OCI-LY7 (cell line): ENCODE measurements at regions not wholly inside any gene's neighbourhood (a gene's known extent, or its start where the extent isn't known, plus 50 kb on each side); places are given as distances from the start of the nearest gene placed in this dataset.
"Not testable (repeated sequence)": the region's sequence is repeated elsewhere in the genome, so short reads cannot be mapped to it uniquely, and the experiment has no call there.

Source experiments
- BruUV-seq: library from RNA; stranded (reverse); fragments of 400-500 nt; replicated peaks from 2 replicates; lab custom pipeline; 2021; lab: Mats Ljungman, UMichigan
- CTCF ChIA-PET: fragments of 300-600 bp; sonication (Branson Sonifier 250); formaldehyde crosslinking; loops from one replicate; lab custom pipeline; 2022; ENCODE audit warnings: antibody characterized with exemption; ENCODE audit not compliant: unreplicated experiment; lab: Charles Lee
- POLR2A ChIA-PET: fragments of 300-600 bp; sonication (Branson Sonifier 250); formaldehyde crosslinking; loops from one replicate; lab custom pipeline; 2022; ENCODE audit warnings: antibody characterized with exemption; lab: Charles Lee
- DNase-seq: peaks from one replicate; pipeline ENCODE4 v3.0.0-alpha.2; 2015; ENCODE audit warnings: low spot score
- H2AFZ ChIP-seq: fragments of 200-600 bp; sonication (generic), shearing (Covaris generic); 2 replicates; pipeline ENCODE4 v1.6.1; 2014; ENCODE audit warnings: mild to moderate bottlenecking, antibody characterized with exemption, low read length, moderate library complexity
- H3K27ac ChIP-seq: fragments of 200-600 bp; sonication (generic); 2 replicates; pipeline ENCODE4 v1.5.1; 2014; ENCODE audit warnings: mixed run types, low read depth, mild to moderate bottlenecking, moderate library complexity, low read length, inconsistent platforms; ENCODE audit not compliant: poor library complexity, severe bottlenecking
- H3K36me3 ChIP-seq: fragments of 200-600 bp; sonication (generic); 2 replicates; pipeline ENCODE4 v1.6.1; 2014; ENCODE audit warnings: mild to moderate bottlenecking, antibody characterized with exemption, low read length, moderate library complexity, mixed read lengths; ENCODE audit not compliant: insufficient read depth
- H3K4me1 ChIP-seq: fragments of 200-600 bp; sonication (generic); 2 replicates; pipeline ENCODE4 v1.5.1; 2014; ENCODE audit warnings: mild to moderate bottlenecking, low read length; ENCODE audit not compliant: insufficient read depth, poor library complexity, severe bottlenecking
- H3K4me2 ChIP-seq: fragments of 200-600 bp; sonication (generic); 2 replicates; pipeline ENCODE4 v1.6.1; 2014; ENCODE audit warnings: mild to moderate bottlenecking, low read length
- H3K4me3 ChIP-seq: fragments of 200-600 bp; sonication (generic); 2 replicates; pipeline ENCODE4 v1.5.1; 2014; ENCODE audit warnings: mild to moderate bottlenecking, low read depth, low read length; ENCODE audit not compliant: poor library complexity, severe bottlenecking
- H3K79me2 ChIP-seq: fragments of 200-600 bp; sonication (generic); 2 replicates; pipeline ENCODE4 v1.6.1; 2016; ENCODE audit warnings: low read depth, mild to moderate bottlenecking, low read length, moderate library complexity, mixed read lengths; ENCODE audit not compliant: insufficient read depth
- H3K9me2 ChIP-seq: fragments of 200-600 bp; sonication (generic); 2 replicates; pipeline ENCODE4 v1.6.1; 2016; ENCODE audit warnings: mild to moderate bottlenecking, low read length, mixed read lengths; ENCODE audit not compliant: insufficient read depth
- H3K9me3 ChIP-seq: fragments of 200-600 bp; sonication (generic); 2 replicates; pipeline ENCODE4 v1.6.1; 2014; ENCODE audit warnings: mild to moderate bottlenecking, mixed run types, low read length, mixed read lengths
- H4K20me1 ChIP-seq: fragments of 200-600 bp; sonication (generic); 2 replicates; pipeline ENCODE4 v1.6.1; 2014; ENCODE audit warnings: mild to moderate bottlenecking, antibody characterized with exemption, low read length, moderate library complexity, mixed read lengths; ENCODE audit not compliant: insufficient read depth
- CTCF ChIP-seq: fragments of 200-600 bp; sonication (generic); conservative IDR thresholded peaks from 2 replicates; pipeline ENCODE4 v1.5.1; 2014; ENCODE audit warnings: mild to moderate bottlenecking, antibody characterized with exemption, low read length, moderate library complexity, mixed read lengths
- EZH2phosphoT487 ChIP-seq: fragments of 200-600 bp; sonication (generic); IDR thresholded peaks from 2 replicates; pipeline ENCODE4 v1.6.1; 2018; ENCODE audit warnings: low read depth, borderline replicate concordance, mild to moderate bottlenecking, mixed run types, antibody characterized with exemption, low read length, moderate library complexity, mixed read lengths
- intact Hi-C: fragments of 100-400 bp; cut with micrococcal nuclease; formaldehyde crosslinking; loops from one replicate; pipeline ENCODE4 v1.10.0; 2022; ENCODE audit not compliant: unreplicated experiment

GRCh38 chr4:45241976-45242375 lies 515.6 kb upstream of the GNPDA2 start:
- Histone ChIP-seq H3K79me2 (no peaks in the 10 kb centered on the region), H3K9me2 (no peaks in the 10 kb centered on the region), H3K4me2 (no peak overlapping the region), H4K20me1 (no peaks in the 10 kb centered on the region), H3K36me3 (no peaks in the 10 kb centered on the region), H3K9me3 (no peaks in the 10 kb centered on the region), H3K4me1 (no peaks in the 10 kb centered on the region), H3K4me3 (no peak overlapping the region), H2AFZ (no peak overlapping the region), H3K27ac (no peak overlapping the region)
- no peak for TF ChIP-seq EZH2phosphoT487
- no TSS peak for BruUV-seq
- POLR2A ChIA-PET: interaction anchor here (0.6 to 0.7 kb wide), 3 partner anchors 10 to 836 kb away, joined by 3 to 5 read pairs (median 5); no protein-coding TSS in a partner anchor
- intact Hi-C loops: no loop called here
- CTCF ChIA-PET: no interaction called here
- DNase-seq: no peak

- no peak for DNase-seq
- Histone ChIP-seq H3K27ac (no peak overlapping the region), H2AFZ (no peak overlapping the region), H3K4me1 (no peaks in the 10 kb centered on the region), H3K9me3 (no peaks in the 10 kb centered on the region), H3K4me3 (no peak overlapping the region), H3K36me3 (no peaks in the 10 kb centered on the region), H4K20me1 (no peaks in the 10 kb centered on the region), H3K4me2 (no peak overlapping the region), H3K79me2 (no peaks in the 10 kb centered on the region), H3K9me2 (no peaks in the 10 kb centered on the region; the same call in 1 of the 2 replicates)
- no TSS peak for BruUV-seq
- TF ChIP-seq CTCF (no peak), EZH2phosphoT487 (no peak)
- intact Hi-C loops: no loop called here
- POLR2A ChIA-PET: no interaction called here
- CTCF ChIA-PET: no interaction called here
Observed at GRCh38 chr4:45229206-45229605, 502.9 kb upstream of the GNPDA2 start.

GRCh38 chr4:45215976-45216542 lies 489.7 kb upstream of the GNPDA2 start:
- Histone ChIP-seq H4K20me1 (no peaks in the 10 kb centered on the region), H3K4me1 (no peaks in the 10 kb centered on the region), H3K36me3 (no peaks in the 10 kb centered on the region), H3K4me3 (no peak overlapping the region), H3K79me2 (no peaks in the 10 kb centered on the region), H3K4me2 (no peak overlapping the region), H3K9me3 (no peaks in the 10 kb centered on the region), H3K27ac (no peak overlapping the region), H2AFZ (no peak overlapping the region), H3K9me2 (no peaks in the 10 kb centered on the region)
- intact Hi-C loops: no loop called here
- ChIA-PET CTCF (no interaction called here), POLR2A (no interaction called here)
- BruUV-seq: no TSS peak
- TF ChIP-seq EZH2phosphoT487 (no peak), CTCF (no peak)
- no peak for DNase-seq

- DNase-seq, BruUV-seq, H3K36me3 ChIP-seq, H3K9me2 ChIP-seq, H3K9me3 ChIP-seq, intact Hi-C loops, H3K79me2 ChIP-seq, H3K27ac ChIP-seq, H3K4me2 ChIP-seq, H4K20me1 ChIP-seq, H3K4me1 ChIP-seq, POLR2A ChIA-PET, H2AFZ ChIP-seq, H3K4me3 ChIP-seq, CTCF ChIA-PET: not testable (repeated sequence)
Observed at GRCh38 chr4:45208476-45208875, 482.1 kb upstream of the GNPDA2 start.

GRCh38 chr4:45207864-45208331 lies 481.5 kb upstream of the GNPDA2 start:
- H3K4me2 ChIP-seq, H3K27ac ChIP-seq, BruUV-seq, H3K79me2 ChIP-seq, H3K4me3 ChIP-seq, H3K4me1 ChIP-seq, H3K9me2 ChIP-seq, DNase-seq, H3K9me3 ChIP-seq, H4K20me1 ChIP-seq, CTCF ChIA-PET, H2AFZ ChIP-seq, intact Hi-C loops, H3K36me3 ChIP-seq, POLR2A ChIA-PET: not testable (repeated sequence)
